ENCODE measurements at regions not wholly inside any gene's neighbourhood (a gene's known extent, or its start where the extent isn't known, plus 50 kb on each side); places are given as distances from the start of the nearest gene placed in this dataset.

DNA sequence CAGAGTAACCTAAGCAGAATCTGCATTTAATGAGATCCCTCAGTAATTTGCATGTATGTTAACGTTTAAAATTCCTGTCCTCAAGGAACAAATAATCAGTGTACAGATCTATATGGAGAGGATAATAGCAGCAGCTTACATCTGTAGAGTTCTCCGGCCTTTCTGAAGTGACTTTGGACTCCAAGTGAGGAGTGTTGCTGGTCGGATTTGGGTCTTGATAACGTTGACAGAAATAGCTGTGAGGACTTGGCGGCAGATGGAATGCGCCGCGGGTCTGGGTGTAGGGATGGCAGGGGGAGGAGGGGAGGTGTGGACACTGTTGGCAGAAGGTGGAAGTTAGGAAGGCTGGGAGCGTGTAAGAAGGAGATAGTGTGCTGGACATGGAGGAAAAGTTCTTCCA is 170.9 kb upstream of the GATA6 start:
- ATAC-seq (no peak), DNase-seq (ENCODE audit: low read depth, low spot score) (no peak)
- Histone ChIP-seq H3K27ac (ENCODE audit: low read length) (no peak overlapping the region), H3K4me3 (ENCODE audit: low read depth in 2 of 2, low read length in 2 of 2) (no peak overlapping the region), H3K9me3 (ENCODE audit: control insufficient read depth, insufficient read depth, low read depth, low read length) (no peaks in the 10 kb centered on the region), H3K4me1 (ENCODE audit: control insufficient read depth, insufficient read depth, low read length) (no peaks in the 10 kb centered on the region), H3K36me3 (ENCODE audit: control insufficient read depth, insufficient read depth, low read length) (no peaks in the 10 kb centered on the region), H3K27me3 (ENCODE audit: control insufficient read depth, insufficient read depth, low read length) (no peaks in the 10 kb centered on the region)
- CTCF ChIA-PET, result interaction anchor here (0.6 to 0.7 kb wide), 3 partner anchors 17 to 166 kb away, joined by 3 to 5 read pairs (median 3); no protein-coding TSS in a partner anchor
- BruUV-seq (replicated peaks), result no TSS peak
- in situ Hi-C loops (cut with HindIII; ENCODE audit: low pct_unique_long_range_greater_than_20kb, low sequenced_read_pairs) (no loop called here), intact Hi-C loops (cut with micrococcal nuclease; ENCODE audit: unreplicated experiment) (no loop called here)
- TF ChIP-seq TCF7L2 (IDR thresholded peaks at IDR 0.05; ENCODE audit: low read depth, low read length), result no peak
- TF ChIP-seq, protein P1, sequence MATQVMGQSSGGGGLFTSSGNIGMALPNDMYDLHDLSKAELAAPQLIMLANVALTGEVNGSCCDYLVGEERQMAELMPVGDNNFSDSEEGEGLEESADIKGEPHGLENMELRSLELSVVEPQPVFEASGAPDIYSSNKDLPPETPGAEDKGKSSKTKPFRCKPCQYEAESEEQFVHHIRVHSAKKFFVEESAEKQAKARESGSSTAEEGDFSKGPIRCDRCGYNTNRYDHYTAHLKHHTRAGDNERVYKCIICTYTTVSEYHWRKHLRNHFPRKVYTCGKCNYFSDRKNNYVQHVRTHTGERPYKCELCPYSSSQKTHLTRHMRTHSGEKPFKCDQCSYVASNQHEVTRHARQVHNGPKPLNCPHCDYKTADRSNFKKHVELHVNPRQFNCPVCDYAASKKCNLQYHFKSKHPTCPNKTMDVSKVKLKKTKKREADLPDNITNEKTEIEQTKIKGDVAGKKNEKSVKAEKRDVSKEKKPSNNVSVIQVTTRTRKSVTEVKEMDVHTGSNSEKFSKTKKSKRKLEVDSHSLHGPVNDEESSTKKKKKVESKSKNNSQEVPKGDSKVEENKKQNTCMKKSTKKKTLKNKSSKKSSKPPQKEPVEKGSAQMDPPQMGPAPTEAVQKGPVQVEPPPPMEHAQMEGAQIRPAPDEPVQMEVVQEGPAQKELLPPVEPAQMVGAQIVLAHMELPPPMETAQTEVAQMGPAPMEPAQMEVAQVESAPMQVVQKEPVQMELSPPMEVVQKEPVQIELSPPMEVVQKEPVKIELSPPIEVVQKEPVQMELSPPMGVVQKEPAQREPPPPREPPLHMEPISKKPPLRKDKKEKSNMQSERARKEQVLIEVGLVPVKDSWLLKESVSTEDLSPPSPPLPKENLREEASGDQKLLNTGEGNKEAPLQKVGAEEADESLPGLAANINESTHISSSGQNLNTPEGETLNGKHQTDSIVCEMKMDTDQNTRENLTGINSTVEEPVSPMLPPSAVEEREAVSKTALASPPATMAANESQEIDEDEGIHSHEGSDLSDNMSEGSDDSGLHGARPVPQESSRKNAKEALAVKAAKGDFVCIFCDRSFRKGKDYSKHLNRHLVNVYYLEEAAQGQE (IDR thresholded peaks at IDR 0.05; ENCODE audit: insufficient read depth in 1 of 2, low read depth in 2 of 2, low read length in 1 of 2), result no peak
- POLR2A ChIA-PET, result interaction anchor here (0.5 to 0.6 kb wide), 2 partner anchors 122 to 162 kb away, joined by 4 to 11 read pairs; no protein-coding TSS in a partner anchor

DNA sequence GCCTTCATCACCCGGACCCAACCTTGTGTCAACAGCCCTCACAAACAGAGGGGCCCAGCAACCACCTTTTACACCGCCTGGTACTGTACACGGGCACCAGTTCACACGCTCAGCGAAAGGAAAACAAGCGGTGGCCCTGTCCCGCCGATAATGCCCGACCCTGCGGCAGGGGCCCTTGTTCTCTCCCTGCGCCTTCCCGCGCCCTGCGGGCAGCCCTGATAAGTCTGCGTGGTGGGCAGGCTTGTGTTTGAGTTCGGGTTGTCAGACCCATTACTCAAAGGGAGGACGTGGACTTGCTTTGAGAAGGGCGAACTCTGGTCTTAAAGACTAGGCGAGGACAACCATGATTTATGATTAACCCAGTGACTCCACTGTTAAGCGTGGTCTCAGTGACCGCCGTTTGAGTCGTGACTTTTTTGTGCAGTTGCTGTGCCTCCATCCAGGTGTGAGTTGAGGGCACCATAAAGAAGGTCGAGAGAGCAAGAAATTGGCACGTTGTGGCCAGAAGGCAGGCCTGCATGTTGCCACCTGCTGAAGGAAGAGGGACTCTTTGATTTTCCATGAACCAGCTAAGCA is 167.4 kb upstream of the GATA6 start:
- no peak for ATAC-seq
- no peak overlapping the region for H3K27ac ChIP-seq (ENCODE audit: low read length)
- H3K9me3 ChIP-seq (ENCODE audit: control insufficient read depth, insufficient read depth, low read depth, low read length), result no peaks in the 10 kb centered on the region
- DNase-seq (ENCODE audit: low read depth, low spot score), result no peak
- POLR2A ChIA-PET, result no interaction called here
- no peaks in the 10 kb centered on the region for H3K27me3 ChIP-seq (ENCODE audit: control insufficient read depth, insufficient read depth, low read length)
- no TSS peak for BruUV-seq (replicated peaks)
- no peaks in the 10 kb centered on the region for H3K4me1 ChIP-seq (ENCODE audit: control insufficient read depth, insufficient read depth, low read length)
- no peak overlapping the region for H3K4me3 ChIP-seq (ENCODE audit: low read depth in 2 of 2, low read length in 2 of 2)
- intact Hi-C loops (cut with micrococcal nuclease; ENCODE audit: unreplicated experiment) (no loop called here), in situ Hi-C loops (cut with HindIII; ENCODE audit: low pct_unique_long_range_greater_than_20kb, low sequenced_read_pairs) (no loop called here)
- TF ChIP-seq, protein P1 (IDR thresholded peaks at IDR 0.05; ENCODE audit: insufficient read depth in 1 of 2, low read depth in 2 of 2, low read length in 1 of 2), result no peak
- TF ChIP-seq SIN3A (IDR thresholded peaks at IDR 0.05; ENCODE audit: borderline replicate concordance, insufficient read depth, low read depth, low read length), result no peak
- TF ChIP-seq POLR2AphosphoS5 (IDR thresholded peaks at IDR 0.05; ENCODE audit: low read depth, low read length), result no peak
- TF ChIP-seq TCF7L2 (IDR thresholded peaks at IDR 0.05; ENCODE audit: low read depth, low read length), result no peak
- TF ChIP-seq, protein P2, sequence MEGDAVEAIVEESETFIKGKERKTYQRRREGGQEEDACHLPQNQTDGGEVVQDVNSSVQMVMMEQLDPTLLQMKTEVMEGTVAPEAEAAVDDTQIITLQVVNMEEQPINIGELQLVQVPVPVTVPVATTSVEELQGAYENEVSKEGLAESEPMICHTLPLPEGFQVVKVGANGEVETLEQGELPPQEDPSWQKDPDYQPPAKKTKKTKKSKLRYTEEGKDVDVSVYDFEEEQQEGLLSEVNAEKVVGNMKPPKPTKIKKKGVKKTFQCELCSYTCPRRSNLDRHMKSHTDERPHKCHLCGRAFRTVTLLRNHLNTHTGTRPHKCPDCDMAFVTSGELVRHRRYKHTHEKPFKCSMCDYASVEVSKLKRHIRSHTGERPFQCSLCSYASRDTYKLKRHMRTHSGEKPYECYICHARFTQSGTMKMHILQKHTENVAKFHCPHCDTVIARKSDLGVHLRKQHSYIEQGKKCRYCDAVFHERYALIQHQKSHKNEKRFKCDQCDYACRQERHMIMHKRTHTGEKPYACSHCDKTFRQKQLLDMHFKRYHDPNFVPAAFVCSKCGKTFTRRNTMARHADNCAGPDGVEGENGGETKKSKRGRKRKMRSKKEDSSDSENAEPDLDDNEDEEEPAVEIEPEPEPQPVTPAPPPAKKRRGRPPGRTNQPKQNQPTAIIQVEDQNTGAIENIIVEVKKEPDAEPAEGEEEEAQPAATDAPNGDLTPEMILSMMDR (IDR thresholded peaks at IDR 0.05), result no peak
- H3K36me3 ChIP-seq (ENCODE audit: control insufficient read depth, insufficient read depth, low read length), result no peaks in the 10 kb centered on the region
- CTCF ChIA-PET, result no interaction called here

All from Panc1 (cell line).